Sigmoid colon (tissue), 6 donors: ENCODE measurements at regions not wholly inside any gene's neighbourhood (a gene's known extent, or its start where the extent isn't known, plus 50 kb on each side); places are given as distances from the start of the nearest gene placed in this dataset.

Source experiments
- DNase-seq: peaks from one replicate; pipeline ENCODE4 v3.0.0-alpha.2; 2019
- H3K27ac ChIP-seq, 4 donors: fragments of 200-600 bp; sonication (generic); one replicate each; pipeline ENCODE4 v1.5.1; 2016 to 2019; ENCODE audit warnings: mild to moderate bottlenecking in 1 of 4
- H3K27me3 ChIP-seq, 3 donors: fragments of 200-600 bp; sonication (generic); one replicate each; pipeline ENCODE4 v1.5.1; 2019; ENCODE audit warnings: mild to moderate bottlenecking in 1 of 3
- H3K36me3 ChIP-seq, 4 donors: fragments of 200-600 bp; sonication (generic); one replicate each; pipeline ENCODE4 v1.5.1; 2016 to 2019
- H3K4me1 ChIP-seq, 4 donors: fragments of 200-600 bp; sonication (generic); one replicate each; pipeline ENCODE4 v1.5.1; 2017 to 2019
- H3K4me3 ChIP-seq, 4 donors: fragments of 200-600 bp; sonication (generic); one replicate each; pipeline ENCODE4 v1.5.1; 2017 to 2019; ENCODE audit warnings: mild to moderate bottlenecking in 2 of 4, moderate library complexity in 1 of 4
- H3K9me3 ChIP-seq, 4 donors: fragments of 200-600 bp in 3 of 4; sonication (generic) in 3 of 4; one replicate each; pipeline versions ENCODE4 v1.5.1 to v1.6.1; 2013 to 2019
- EP300 ChIP-seq, 4 donors: sonication (generic); formaldehyde crosslinking; IDR thresholded peaks; one replicate each; pipeline ENCODE4 v1.6.1; 2017; ENCODE audit warnings: antibody characterized with exemption in 4 of 4
- POLR2A ChIP-seq, 2 donors: fragments of 450-650 bp; IDR thresholded peaks; one replicate each; pipeline ENCODE4 v1.6.1; 2016; ENCODE audit warnings: antibody characterized with exemption in 2 of 2, mild to moderate bottlenecking in 2 of 2, moderate library complexity in 2 of 2
- POLR2AphosphoS5 ChIP-seq, 4 donors: sonication (generic); formaldehyde crosslinking; IDR thresholded peaks; one replicate each; pipeline ENCODE4 v1.6.1; 2017; ENCODE audit warnings: antibody characterized with exemption in 4 of 4
- WGBS, 2 donors: extraction: QIAGEN DNeasy Blood & Tissue Kit; methylation state at CpG; one replicate each; pipeline ENCODE4 v1.1.7; 2013; 5-methylcytosine and 5-hydroxymethylcytosine counted together
- intact Hi-C: fragments of 100-400 bp; cut with DNase I; formaldehyde crosslinking; loops from one replicate; pipeline ENCODE4 v1.15.1; 2023
- TF ChIP-seq, protein P1 (sequence below), 4 experiments: fragments of 450-650 bp in 3 of 4; fragments of 200-600 bp in 1 of 4; IDR thresholded peaks; one replicate each; pipeline ENCODE4 v1.5.1; 2016 to 2019; ENCODE audit warnings: antibody characterized with exemption in 4 of 4, mild to moderate bottlenecking in 3 of 4, moderate library complexity in 2 of 4
- donor health status: healthy with polysubstance abuse.
- donor health status: healthy.

GRCh38 chr14:101096551-101096950, 193.0 kb upstream of the RTL1 start:
- Histone ChIP-seq H3K36me3 (no peaks in the 10 kb centered on the region), H3K9me3 (peaks cover 0 to 10% (median 2%) of the 10 kb centered on the region in 4 donors), H3K27ac (no peak overlapping the region), H3K4me1 (peaks cover 0 to 5% (median 0%) of the 10 kb centered on the region in 4 donors), H3K27me3 (peaks cover 0 to 7% (median 0%) of the 10 kb centered on the region in 3 donors), H3K4me3 (no peak overlapping the region)
- 55 to 76% methylated on average over 2 of the region's 2 CpGs for WGBS, 2 donors
- no peak for TF ChIP-seq EP300 (IDR thresholded peaks at IDR 0.05)
- TF ChIP-seq, protein P1, sequence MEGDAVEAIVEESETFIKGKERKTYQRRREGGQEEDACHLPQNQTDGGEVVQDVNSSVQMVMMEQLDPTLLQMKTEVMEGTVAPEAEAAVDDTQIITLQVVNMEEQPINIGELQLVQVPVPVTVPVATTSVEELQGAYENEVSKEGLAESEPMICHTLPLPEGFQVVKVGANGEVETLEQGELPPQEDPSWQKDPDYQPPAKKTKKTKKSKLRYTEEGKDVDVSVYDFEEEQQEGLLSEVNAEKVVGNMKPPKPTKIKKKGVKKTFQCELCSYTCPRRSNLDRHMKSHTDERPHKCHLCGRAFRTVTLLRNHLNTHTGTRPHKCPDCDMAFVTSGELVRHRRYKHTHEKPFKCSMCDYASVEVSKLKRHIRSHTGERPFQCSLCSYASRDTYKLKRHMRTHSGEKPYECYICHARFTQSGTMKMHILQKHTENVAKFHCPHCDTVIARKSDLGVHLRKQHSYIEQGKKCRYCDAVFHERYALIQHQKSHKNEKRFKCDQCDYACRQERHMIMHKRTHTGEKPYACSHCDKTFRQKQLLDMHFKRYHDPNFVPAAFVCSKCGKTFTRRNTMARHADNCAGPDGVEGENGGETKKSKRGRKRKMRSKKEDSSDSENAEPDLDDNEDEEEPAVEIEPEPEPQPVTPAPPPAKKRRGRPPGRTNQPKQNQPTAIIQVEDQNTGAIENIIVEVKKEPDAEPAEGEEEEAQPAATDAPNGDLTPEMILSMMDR (IDR thresholded peaks at IDR 0.05), result no peak
- TF ChIP-seq POLR2A (IDR thresholded peaks at IDR 0.05), result no peak
- TF ChIP-seq POLR2AphosphoS5 (IDR thresholded peaks at IDR 0.05), result no peak
- DNase-seq, result no peak
- intact Hi-C loops, result no loop called here

DNA sequence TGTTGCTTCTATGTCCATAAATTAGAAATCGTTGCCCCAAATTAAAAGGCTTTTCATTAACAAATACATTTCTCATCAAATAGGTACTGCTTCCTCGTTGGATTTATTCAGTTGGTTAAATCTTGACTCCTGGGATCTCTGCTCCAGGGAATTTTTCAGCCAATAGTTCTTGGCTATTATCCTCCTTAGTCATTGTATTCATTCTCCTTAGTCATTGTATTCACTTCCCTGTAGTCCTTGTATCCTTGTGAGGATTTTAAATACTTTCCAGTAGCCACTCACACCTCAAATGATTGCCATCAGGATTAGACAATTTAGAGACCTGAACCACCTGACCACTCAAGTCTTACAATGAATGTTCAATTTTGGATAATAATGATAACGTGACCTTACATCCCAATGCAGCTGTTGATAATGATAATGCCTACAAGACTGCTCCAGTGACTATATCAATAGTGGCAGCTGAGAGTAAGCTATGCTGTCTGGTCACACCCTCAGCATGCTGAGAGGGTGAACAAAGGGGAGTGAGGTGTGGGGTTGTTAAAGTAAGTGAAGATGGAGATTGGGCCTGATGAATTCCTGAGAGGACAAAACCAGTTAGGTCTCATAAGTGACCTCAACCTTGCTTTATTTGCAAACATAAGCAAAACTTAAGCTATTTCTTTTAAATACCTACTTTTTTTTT, 193.7 kb upstream of the RTL1 start:
- H3K36me3 ChIP-seq, result no peaks in the 10 kb centered on the region
- intact Hi-C loops, result no loop called here
- TF ChIP-seq POLR2A (IDR thresholded peaks at IDR 0.05) (no peak), POLR2AphosphoS5 (IDR thresholded peaks at IDR 0.05) (no peak)
- TF ChIP-seq, protein P1 (IDR thresholded peaks at IDR 0.05), result no peak
- 49 to 75% methylated on average over 3 of the region's 3 CpGs for WGBS, 2 donors
- H3K27ac ChIP-seq, result no peak overlapping the region
- peaks cover 0 to 5% (median 0%) of the 10 kb centered on the region in 4 donors for H3K4me1 ChIP-seq
- no peak overlapping the region for H3K4me3 ChIP-seq
- DNase-seq, result no peak
- H3K9me3 ChIP-seq, result peaks cover 0 to 10% (median 2%) of the 10 kb centered on the region in 4 donors
- peaks cover 0 to 7% (median 0%) of the 10 kb centered on the region in 3 donors for H3K27me3 ChIP-seq

DNA sequence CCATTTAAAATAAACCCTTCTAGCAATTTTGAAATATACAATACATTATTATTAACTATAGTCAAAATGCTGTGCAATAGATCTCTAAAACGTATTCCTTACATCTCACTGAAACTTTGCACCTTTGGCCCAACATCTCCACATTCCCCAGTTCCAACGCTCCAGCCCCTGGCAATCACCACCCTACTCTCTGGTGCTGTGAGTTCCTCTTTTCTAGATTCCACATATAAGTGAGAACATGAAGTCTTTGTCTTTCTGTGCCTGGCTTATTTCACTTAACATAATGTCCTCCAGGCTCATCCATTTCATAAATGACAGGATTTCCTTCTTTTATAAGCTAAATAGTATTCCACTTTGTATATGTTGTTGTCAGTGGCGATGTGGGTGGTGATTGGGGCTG, 194.7 kb upstream of the RTL1 start:
- H3K4me3 ChIP-seq, result no peak overlapping the region
- TF ChIP-seq, protein P1 (IDR thresholded peaks at IDR 0.05), result no peak
- TF ChIP-seq EP300 (IDR thresholded peaks at IDR 0.05) (no peak), POLR2A (IDR thresholded peaks at IDR 0.05) (no peak), POLR2AphosphoS5 (IDR thresholded peaks at IDR 0.05) (no peak)
- H3K27me3 ChIP-seq, result peaks cover 0 to 7% (median 0%) of the 10 kb centered on the region in 3 donors
- DNase-seq, result no peak
- H3K36me3 ChIP-seq, result no peaks in the 10 kb centered on the region
- peaks cover 0 to 5% (median 0%) of the 10 kb centered on the region in 4 donors for H3K4me1 ChIP-seq
- H3K27ac ChIP-seq, result no peak overlapping the region
- intact Hi-C loops, result no loop called here
- H3K9me3 ChIP-seq, result peaks cover 0 to 10% (median 2%) of the 10 kb centered on the region in 4 donors
- WGBS, 2 donors, result 55 to 68% methylated on average over 3 of the region's 3 CpGs

DNA sequence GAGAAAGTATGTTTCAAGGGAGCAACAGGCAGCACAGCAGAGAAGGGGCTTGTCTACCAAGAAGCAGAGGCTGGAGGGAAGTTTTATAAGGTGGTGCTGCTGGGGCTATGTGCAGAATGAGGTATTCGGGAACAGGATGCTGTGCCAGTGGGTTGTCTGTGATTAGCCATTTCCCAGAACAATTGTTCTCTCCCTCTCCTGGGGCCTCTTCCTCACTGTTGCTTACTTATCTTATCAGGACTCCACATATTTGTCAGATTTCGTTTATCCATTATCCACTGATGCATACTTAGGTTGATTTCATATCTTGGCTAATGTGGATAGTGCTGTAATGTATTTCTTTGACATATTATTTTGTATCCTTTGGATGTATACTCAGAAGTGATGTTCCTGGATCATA, 195.1 kb upstream of the RTL1 start:
- no peak overlapping the region for H3K4me3 ChIP-seq
- TF ChIP-seq POLR2A (IDR thresholded peaks at IDR 0.05) (no peak), POLR2AphosphoS5 (IDR thresholded peaks at IDR 0.05) (no peak), EP300 (IDR thresholded peaks at IDR 0.05) (no peak)
- TF ChIP-seq, protein P1 (IDR thresholded peaks at IDR 0.05), result no peak
- peaks cover 0 to 7% (median 0%) of the 10 kb centered on the region in 3 donors for H3K27me3 ChIP-seq
- peaks cover 0 to 10% (median 2%) of the 10 kb centered on the region in 4 donors for H3K9me3 ChIP-seq
- WGBS, 2 donors, result 32 to 37% methylated on average over 2 of the region's 2 CpGs
- H3K36me3 ChIP-seq, result no peaks in the 10 kb centered on the region
- peaks cover 0 to 5% (median 0%) of the 10 kb centered on the region in 4 donors for H3K4me1 ChIP-seq
- H3K27ac ChIP-seq, result no peak overlapping the region
- intact Hi-C loops, result no loop called here
- DNase-seq, result no peak
